ENCODE measurements at regions not wholly inside any gene's neighbourhood (a gene's known extent, or its start where the extent isn't known, plus 50 kb on each side); places are given as distances from the start of the nearest gene placed in this dataset.

- peaks cover 55% of the 10 kb centered on the region for H3K4me1 Mint-ChIP-seq
Observed at GRCh38 chrX:39848243-39848642, 249.5 kb downstream of the BCOR start.

GRCh38 chrX:39848900-39849299, 248.9 kb downstream of the BCOR start:
- Mint-ChIP-seq H3K27ac (no peak overlapping the region), H3K9me3 (peaks cover 7% of the 10 kb centered on the region), H3K36me3 (ENCODE audit: low read depth) (no peaks in the 10 kb centered on the region), H3K4me3 (no peak overlapping the region), H3K4me1 (peaks cover 55% of the 10 kb centered on the region), H3K27me3 (ENCODE audit: low read depth) (peaks cover 6% of the 10 kb centered on the region)
- TF ChIP-seq CTCF (IDR thresholded peaks at IDR 0.05; ENCODE audit: unreplicated experiment in 3 of 3), result no peak

More at GRCh38 chrX:39848243-39848642, 249.5 kb downstream of the BCOR start:
- H3K36me3 Mint-ChIP-seq (ENCODE audit: low read depth), result no peaks in the 10 kb centered on the region
- H3K4me3 Mint-ChIP-seq, result no peak overlapping the region
- H3K27ac Mint-ChIP-seq, result peak overlapping the region in 2 of 3 experiments; percentile 22 to 45
- TF ChIP-seq CTCF (IDR thresholded peaks at IDR 0.05; ENCODE audit: unreplicated experiment in 3 of 3), result no peak
- H3K27me3 Mint-ChIP-seq (ENCODE audit: low read depth), result peaks cover 6% of the 10 kb centered on the region
- peaks cover 7% of the 10 kb centered on the region for H3K9me3 Mint-ChIP-seq

GRCh38 chrX:39850209-39850608, 247.5 kb downstream of the BCOR start:
- Mint-ChIP-seq H3K27ac (peak overlapping the region; percentile 79 to 96 (median 88)), H3K9me3 (peaks cover 7% of the 10 kb centered on the region), H3K27me3 (ENCODE audit: low read depth) (peaks cover 7% of the 10 kb centered on the region), H3K36me3 (ENCODE audit: low read depth) (no peaks in the 10 kb centered on the region), H3K4me1 (peaks cover 56% of the 10 kb centered on the region), H3K4me3 (no peak overlapping the region)
- TF ChIP-seq CTCF (IDR thresholded peaks at IDR 0.05; ENCODE audit: unreplicated experiment in 3 of 3), result no peak

- Mint-ChIP-seq H3K36me3 (ENCODE audit: low read depth) (no peaks in the 10 kb centered on the region), H3K4me1 (peaks cover 61% of the 10 kb centered on the region), H3K27me3 (ENCODE audit: low read depth) (peaks cover 7% of the 10 kb centered on the region), H3K27ac (peak overlapping the region; percentile 79 to 96 (median 88)), H3K4me3 (no peak overlapping the region), H3K9me3 (peaks cover 7% of the 10 kb centered on the region)
- TF ChIP-seq CTCF (IDR thresholded peaks at IDR 0.05; ENCODE audit: unreplicated experiment in 3 of 3), result no peak
Observed at GRCh38 chrX:39850630-39851152, 247.1 kb downstream of the BCOR start.

GRCh38 chrX:39851745-39852455, 245.9 kb downstream of the BCOR start:
- no peak overlapping the region for H3K4me3 Mint-ChIP-seq
- peak overlapping the region in 1 of 3 experiments; percentile 88 for H3K27ac Mint-ChIP-seq
- peaks cover 10% of the 10 kb centered on the region for H3K27me3 Mint-ChIP-seq (ENCODE audit: low read depth)
- H3K4me1 Mint-ChIP-seq, result peaks cover 67% of the 10 kb centered on the region
- H3K9me3 Mint-ChIP-seq, result peaks cover 9% of the 10 kb centered on the region
- no peaks in the 10 kb centered on the region for H3K36me3 Mint-ChIP-seq (ENCODE audit: low read depth)
- no peak for TF ChIP-seq CTCF (IDR thresholded peaks at IDR 0.05; ENCODE audit: unreplicated experiment in 3 of 3)

GRCh38 chrX:39852491-39852890, 245.3 kb downstream of the BCOR start:
- TF ChIP-seq CTCF (IDR thresholded peaks at IDR 0.05; ENCODE audit: unreplicated experiment in 3 of 3), result no peak
- H3K9me3 Mint-ChIP-seq, result peaks cover 7% of the 10 kb centered on the region

More at GRCh38 chrX:39852491-39852890, 245.3 kb downstream of the BCOR start:
- Mint-ChIP-seq H3K4me3 (no peak overlapping the region), H3K27ac (peak overlapping the region; percentile 6 to 80 (median 57)), H3K27me3 (ENCODE audit: low read depth) (peaks cover 12% of the 10 kb centered on the region), H3K36me3 (ENCODE audit: low read depth) (no peaks in the 10 kb centered on the region), H3K4me1 (peaks cover 63% of the 10 kb centered on the region)

All from nephron (organoid).